HG03378 (cell line): ENCODE measurements at regions not wholly inside any gene's neighbourhood (a gene's known extent, or its start where the extent isn't known, plus 50 kb on each side); places are given as distances from the start of the nearest gene placed in this dataset.

ENCODE experiments used
- ATAC-seq: cut with Tn5 transposase; IDR thresholded peaks from one replicate; pipeline ENCODE4 v1.9.1; 2021; ENCODE audit warnings: mild to moderate bottlenecking, moderate library complexity; ENCODE audit not compliant: unreplicated experiment

DNA sequence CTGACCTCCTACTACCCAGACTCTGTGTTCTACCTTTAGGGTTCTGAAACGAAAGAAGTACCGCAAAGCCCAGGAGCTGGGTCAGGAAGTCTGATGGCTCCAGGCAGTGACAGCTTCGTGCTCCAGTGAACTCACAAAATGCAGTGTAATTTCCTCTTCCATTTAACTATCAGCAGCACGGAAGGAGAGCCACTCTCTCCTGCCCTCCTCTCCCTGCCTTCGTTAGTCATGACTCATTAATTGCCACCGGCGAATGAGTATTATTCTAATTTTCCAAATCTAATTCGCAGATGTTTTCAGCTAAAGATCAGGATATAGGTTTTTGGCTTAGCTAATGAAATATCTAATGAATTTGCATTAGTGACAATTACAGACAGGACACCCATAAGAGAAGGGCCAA, 1262.0 kb downstream of the TYW1 start:
- no peak for ATAC-seq

DNA sequence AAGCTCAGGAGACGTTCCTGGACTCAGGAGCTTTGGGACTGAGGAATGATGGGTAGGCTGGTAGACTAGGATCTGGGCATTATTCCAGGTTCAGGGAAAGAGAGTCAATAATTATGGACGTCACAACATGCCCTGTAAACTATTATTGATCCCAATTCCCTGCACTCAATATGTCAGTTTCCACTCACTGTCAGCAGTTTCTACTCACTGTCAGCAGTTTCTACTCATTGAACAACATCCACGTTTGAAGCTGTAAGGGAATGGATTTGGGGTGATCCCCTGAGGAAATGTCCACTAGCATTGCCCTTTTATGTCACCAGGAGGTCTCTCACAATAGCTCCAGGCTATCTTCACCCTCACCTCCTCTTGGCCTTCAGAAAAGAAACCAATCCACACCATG, 1268.6 kb downstream of the TYW1 start:
- ATAC-seq = no peak

DNA sequence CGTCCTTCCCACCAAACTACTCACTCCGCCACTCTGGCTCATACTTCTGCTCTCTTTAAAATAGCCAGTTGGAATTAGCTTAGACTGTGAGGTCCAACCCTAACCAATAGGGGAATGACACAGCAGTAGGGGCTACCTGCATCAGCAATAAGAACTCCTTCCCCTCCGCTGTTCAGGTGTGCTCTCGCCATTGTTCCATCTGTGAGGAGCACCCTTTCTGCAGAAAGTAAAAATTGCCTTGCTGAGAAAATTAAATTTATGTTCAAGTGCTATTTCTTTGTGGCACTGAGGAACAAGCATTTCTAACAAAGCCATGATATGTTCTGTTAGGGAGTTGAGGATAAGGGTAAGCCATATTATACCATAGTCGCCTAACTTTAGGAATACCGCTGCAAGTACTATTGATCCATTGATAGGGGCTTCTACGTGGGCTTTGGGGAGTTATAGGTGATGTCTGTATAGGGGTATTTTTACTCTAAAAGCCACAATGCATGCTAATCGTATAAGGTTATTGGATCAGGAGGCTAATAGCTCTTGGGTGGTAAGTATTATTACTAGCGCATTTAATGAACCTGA, 1269.5 kb downstream of the TYW1 start:
- no peak for ATAC-seq

DNA sequence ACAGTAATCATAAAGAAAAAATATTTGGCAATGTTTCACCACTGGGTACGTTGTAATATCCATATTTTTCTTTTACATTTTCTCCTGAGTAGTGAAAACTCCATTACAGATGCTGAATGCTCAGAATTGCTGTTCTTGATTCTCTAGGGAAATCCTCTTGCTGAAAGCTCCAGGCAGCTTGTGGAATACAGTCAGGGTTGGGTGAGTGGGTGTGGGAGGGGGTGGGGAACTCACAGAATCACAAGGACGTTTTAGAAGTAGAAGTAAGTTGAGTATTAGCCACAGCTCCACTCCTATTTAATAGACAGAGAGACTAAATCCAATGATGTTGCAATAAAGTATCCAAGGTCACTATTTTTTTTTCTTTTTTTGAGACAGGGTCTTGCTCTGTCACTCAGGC, 1270.9 kb downstream of the TYW1 start:
- ATAC-seq = no peak

GRCh38 chr7:68269405-68269804, 1272.8 kb downstream of the TYW1 start:
- ATAC-seq = no peak

- no peak for ATAC-seq
Observed at GRCh38 chr7:68272507-68272906, 1275.9 kb downstream of the TYW1 start.

DNA sequence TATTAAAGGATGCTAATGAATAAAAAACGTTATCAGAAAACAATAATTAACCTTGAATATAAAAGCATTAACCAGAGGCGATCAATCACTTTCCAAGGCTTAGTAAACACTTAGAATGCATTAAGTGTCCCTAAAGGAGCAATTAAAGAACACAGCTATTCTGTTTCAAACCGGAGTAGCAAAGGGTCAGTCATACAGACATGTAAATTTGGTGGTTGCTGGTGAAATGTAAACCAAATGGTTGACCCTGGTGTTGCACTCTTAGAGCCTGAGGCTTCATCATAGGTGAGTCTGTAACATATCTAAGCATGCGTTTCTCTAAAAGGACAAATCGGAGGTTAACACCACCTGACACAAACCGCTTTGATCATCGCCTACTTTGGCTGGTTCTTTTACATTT, 1280.1 kb downstream of the TYW1 start:
- ATAC-seq = no peak

DNA sequence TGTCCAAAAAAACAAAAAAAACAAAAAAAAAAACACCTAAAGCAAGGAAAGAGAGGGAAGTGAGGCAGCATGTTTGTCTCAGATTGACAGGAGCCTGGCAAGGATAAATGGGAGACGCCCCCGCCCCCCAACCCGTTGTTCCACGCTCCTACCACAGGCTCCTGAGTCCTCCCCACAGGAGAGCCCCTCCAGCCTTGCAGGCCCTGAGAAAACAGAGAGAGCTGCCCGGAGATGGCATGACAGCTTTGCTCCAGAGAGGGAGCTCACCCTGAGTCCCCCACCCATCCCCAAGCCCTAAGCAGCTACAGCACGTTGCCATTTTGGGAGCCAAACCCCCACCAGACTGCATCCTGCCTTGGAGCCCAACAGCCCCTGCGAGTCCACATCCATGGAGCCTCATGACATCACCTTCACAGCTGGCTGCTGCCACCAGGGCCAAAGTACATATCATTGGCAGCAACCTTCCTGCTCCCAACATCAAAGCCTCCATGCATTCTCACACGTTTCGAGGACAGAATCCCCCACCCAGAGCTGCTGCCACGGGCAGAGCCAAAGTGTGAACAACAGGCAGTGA, 1283.3 kb downstream of the TYW1 start:
- ATAC-seq = no peak

DNA sequence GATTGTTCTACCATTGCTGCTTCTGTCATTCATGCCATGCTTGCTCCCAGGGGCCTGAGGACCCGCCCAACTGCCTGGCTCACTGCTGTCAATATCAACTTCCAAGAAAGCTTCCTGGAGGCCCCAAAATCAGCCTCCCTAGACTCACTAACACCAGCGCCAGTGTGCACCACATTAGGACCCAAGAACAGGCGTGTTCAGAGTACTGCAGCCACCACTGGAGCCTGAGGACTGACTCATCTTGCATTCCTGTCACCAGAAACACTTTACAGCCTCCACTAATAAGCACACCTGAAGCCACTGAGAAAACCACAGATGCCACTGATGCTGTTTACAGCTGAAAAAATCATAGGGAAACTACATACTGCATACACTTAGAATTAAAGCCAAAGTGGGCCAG, 1284.3 kb downstream of the TYW1 start:
- no peak for ATAC-seq

GRCh38 chr7:68288144-68288593, 1291.5 kb downstream of the TYW1 start:
- ATAC-seq = no peak

DNA sequence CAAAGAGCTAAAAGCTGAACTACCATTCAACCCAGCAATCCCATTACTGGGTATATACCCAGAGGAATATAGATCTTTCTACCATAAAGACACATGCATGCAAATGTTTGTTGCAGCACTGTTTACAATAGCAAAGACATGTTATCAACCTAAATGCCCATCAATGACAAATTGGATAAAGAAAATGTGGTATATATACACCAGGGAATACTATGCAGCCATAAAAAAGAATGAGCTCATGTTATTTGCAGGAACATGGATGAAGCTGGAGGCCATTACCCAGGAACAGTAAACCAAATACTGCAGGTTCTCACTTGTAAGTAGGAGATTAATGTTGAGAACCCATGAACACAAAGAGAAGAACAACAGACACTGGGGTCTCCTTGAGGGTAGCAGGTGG, 1295.1 kb downstream of the TYW1 start:
- no peak for ATAC-seq

GRCh38 chr7:68295386-68295785, 1298.8 kb downstream of the TYW1 start:
- no peak for ATAC-seq

DNA sequence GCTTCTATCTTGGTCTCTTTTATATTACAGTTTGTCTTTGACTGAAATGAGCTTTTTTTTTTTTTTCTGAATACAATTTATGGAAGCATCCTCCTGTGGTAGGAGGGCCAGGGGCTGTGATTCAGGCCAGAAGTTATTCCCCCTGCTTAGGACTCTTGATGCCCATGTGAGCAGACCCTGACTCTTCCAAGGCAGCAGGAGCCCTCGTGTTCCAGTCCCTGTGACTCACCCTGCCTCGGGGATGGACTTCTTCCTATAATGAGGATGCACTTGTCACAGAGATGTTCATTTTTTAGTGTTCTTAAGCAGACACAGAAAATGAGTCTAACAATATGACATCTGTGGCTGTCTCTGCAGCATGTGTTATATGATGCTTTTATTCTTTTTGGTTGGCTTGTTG, 1293.7 kb upstream of the AUTS2 start:
- ATAC-seq = no peak

- no peak for ATAC-seq
Observed at GRCh38 chr7:68306692-68307107, 1291.6 kb upstream of the AUTS2 start.

DNA sequence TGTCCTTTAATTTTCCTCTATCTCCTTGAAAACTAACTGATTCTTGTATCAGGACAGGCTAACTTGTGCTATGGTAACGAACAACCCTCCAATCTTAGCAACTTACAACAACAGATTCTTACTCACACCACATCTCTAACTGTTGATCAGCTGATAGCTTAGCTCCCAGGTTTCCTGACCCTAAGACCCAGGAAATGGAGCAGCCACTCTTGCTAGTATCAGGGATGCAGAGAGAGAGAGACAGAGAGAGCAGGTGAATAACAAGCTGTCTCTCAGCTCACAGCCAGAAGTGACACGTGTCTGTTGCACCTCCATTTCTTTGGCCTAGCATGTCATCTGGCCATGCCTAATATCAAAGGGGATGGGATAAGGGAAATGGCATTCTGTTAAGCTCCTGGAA, 1289.0 kb upstream of the AUTS2 start:
- no peak for ATAC-seq

- no peak for ATAC-seq
Observed at GRCh38 chr7:68309806-68310205, 1288.5 kb upstream of the AUTS2 start.

GRCh38 chr7:68311958-68312357, 1286.3 kb upstream of the AUTS2 start:
- no peak for ATAC-seq

GRCh38 chr7:68313806-68314205, 1284.5 kb upstream of the AUTS2 start:
- ATAC-seq = no peak

- ATAC-seq = no peak
Observed at GRCh38 chr7:68314208-68314607, 1284.1 kb upstream of the AUTS2 start.

DNA sequence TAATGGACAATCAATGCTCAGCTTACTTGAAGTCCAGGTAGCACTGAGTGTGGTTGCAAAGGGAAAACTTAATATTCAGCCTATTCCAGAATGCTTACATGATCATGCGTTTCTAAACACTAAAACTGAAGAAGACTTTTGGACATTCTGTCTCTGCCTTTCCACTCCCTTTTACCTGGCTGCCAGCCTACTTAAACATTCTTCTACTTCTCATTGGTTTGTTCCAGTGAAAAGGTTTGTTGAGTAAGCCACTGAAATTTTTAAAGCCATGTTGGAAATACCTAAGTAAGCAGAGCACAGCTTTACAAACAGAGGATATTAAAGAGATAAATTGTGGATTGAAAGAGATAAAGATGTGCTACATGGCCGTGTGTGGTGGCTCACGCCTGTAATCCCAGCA, 1280.8 kb upstream of the AUTS2 start:
- no peak for ATAC-seq

- no peak for ATAC-seq
Observed at GRCh38 chr7:68319061-68319460, 1279.2 kb upstream of the AUTS2 start.

GRCh38 chr7:68321076-68321639, 1277.1 kb upstream of the AUTS2 start:
- no peak for ATAC-seq
